HG02798 (cell line): ENCODE measurements at regions not wholly inside any gene's neighbourhood (a gene's known extent, or its start where the extent isn't known, plus 50 kb on each side); places are given as distances from the start of the nearest gene placed in this dataset.
"Not testable (repeated sequence)": the region's sequence is repeated elsewhere in the genome, so short reads cannot be mapped to it uniquely, and the experiment has no call there.

Source experiments
- ATAC-seq: cut with Tn5 transposase; IDR thresholded peaks from one replicate; pipeline ENCODE4 v1.9.1; 2021; ENCODE audit warnings: mild to moderate bottlenecking; ENCODE audit not compliant: unreplicated experiment, poor library complexity

GRCh38 chr12:128004383-128004938 is 262.5 kb upstream of the TMEM132C start:
- ATAC-seq, result no peak

GRCh38 chr12:128007250-128007649 is 259.7 kb upstream of the TMEM132C start:
- no peak for ATAC-seq

GRCh38 chr12:128008341-128008740 is 258.6 kb upstream of the TMEM132C start:
- ATAC-seq, result no peak

- ATAC-seq, result no peak
Measured at GRCh38 chr12:128009108-128009507, 257.9 kb upstream of the TMEM132C start.

- ATAC-seq, result no peak
Measured at GRCh38 chr12:128012110-128012509, 254.9 kb upstream of the TMEM132C start.

GRCh38 chr12:128015276-128015675 is 251.7 kb upstream of the TMEM132C start:
- ATAC-seq, result no peak

GRCh38 chr12:128018067-128018466 is 248.9 kb upstream of the TMEM132C start:
- no peak for ATAC-seq

- ATAC-seq, result no peak
Measured at GRCh38 chr12:128019996-128020544, 246.9 kb upstream of the TMEM132C start.

- ATAC-seq, result no peak
Measured at GRCh38 chr12:128021561-128021960, 245.4 kb upstream of the TMEM132C start.

GRCh38 chr12:128025589-128026245 is 241.3 kb upstream of the TMEM132C start:
- ATAC-seq, result no peak

- ATAC-seq, result no peak
Measured at GRCh38 chr12:128026696-128027574, 240.0 kb upstream of the TMEM132C start.

GRCh38 chr12:128033473-128033872 is 233.5 kb upstream of the TMEM132C start:
- ATAC-seq, result no peak

GRCh38 chr12:128040971-128041370 is 226.0 kb upstream of the TMEM132C start:
- ATAC-seq, result no peak

GRCh38 chr12:128042283-128042682 is 224.7 kb upstream of the TMEM132C start:
- not testable (repeated sequence) for ATAC-seq

- no peak for ATAC-seq
Measured at GRCh38 chr12:128042825-128043224, 224.1 kb upstream of the TMEM132C start.

- no peak for ATAC-seq
Measured at GRCh38 chr12:128043317-128043716, 223.7 kb upstream of the TMEM132C start.

GRCh38 chr12:128047266-128048060 is 219.5 kb upstream of the TMEM132C start:
- ATAC-seq, result no peak

GRCh38 chr12:128052331-128052730 is 214.6 kb upstream of the TMEM132C start:
- ATAC-seq, result no peak

GRCh38 chr12:128052777-128053176 is 214.2 kb upstream of the TMEM132C start:
- ATAC-seq, result no peak

GRCh38 chr12:128055567-128055966 is 211.4 kb upstream of the TMEM132C start:
- no peak for ATAC-seq
